ENCODE measurements at regions not wholly inside any gene's neighbourhood (a gene's known extent, or its start where the extent isn't known, plus 50 kb on each side); places are given as distances from the start of the nearest gene placed in this dataset.

GRCh38 chr4:38223782-38224236, 263.6 kb downstream of the PTTG2 start:
- Mint-ChIP-seq H3K27ac (no peak overlapping the region), H3K27me3 (ENCODE audit: low read depth) (no peaks in the 10 kb centered on the region; the same call in 1 of the 2 replicates), H3K4me1 (peaks cover 7% of the 10 kb centered on the region), H3K36me3 (no peaks in the 10 kb centered on the region), H3K9me3 (peaks cover 3% of the 10 kb centered on the region; the same call in 1 of the 2 replicates), H3K4me3 (no peak overlapping the region)
- POLR2A ChIA-PET: no interaction called here
- ATAC-seq (no peak), DNase-seq (ENCODE audit: low spot score) (no peak)
- TF ChIP-seq OVOL2 (CRISPR knock-in tag; IDR thresholded peaks at IDR 0.05; ENCODE audit: borderline replicate concordance): no peak
- TF ChIP-seq MYBL2 (CRISPR knock-in tag; IDR thresholded peaks at IDR 0.05): no peak
- TF ChIP-seq FOXP4 (CRISPR knock-in tag; IDR thresholded peaks at IDR 0.05): no peak
- TF ChIP-seq SP1 (CRISPR knock-in tag; conservative IDR thresholded peaks at IDR 0.05): no peak
- TF ChIP-seq ZNF396 (CRISPR knock-in tag; IDR thresholded peaks at IDR 0.05; ENCODE audit: borderline replicate concordance): no peak
- TF ChIP-seq ERG (CRISPR knock-in tag; IDR thresholded peaks at IDR 0.05): no peak
- no peak for TF ChIP-seq ZMAT4 (CRISPR knock-in tag; IDR thresholded peaks at IDR 0.05)
- TF ChIP-seq E2F4 (CRISPR knock-in tag; IDR thresholded peaks at IDR 0.05; ENCODE audit: borderline replicate concordance, low read depth): no peak
- TF ChIP-seq ZNF512 (CRISPR knock-in tag; IDR thresholded peaks at IDR 0.05; ENCODE audit: borderline replicate concordance): no peak
- no peak for TF ChIP-seq ZNF532 (CRISPR knock-in tag; IDR thresholded peaks at IDR 0.05; ENCODE audit: borderline replicate concordance)
- no peak for TF ChIP-seq AR (CRISPR knock-in tag; IDR thresholded peaks at IDR 0.05)
- no peak for TF ChIP-seq NR2C2 (CRISPR knock-in tag; IDR thresholded peaks at IDR 0.05)
- TF ChIP-seq GTF2I (CRISPR knock-in tag; conservative IDR thresholded peaks at IDR 0.05): no peak
- no peak for TF ChIP-seq ESRRA (CRISPR knock-in tag; IDR thresholded peaks at IDR 0.05; ENCODE audit: borderline replicate concordance)
- no peak for TF ChIP-seq ZNF232 (CRISPR knock-in tag; IDR thresholded peaks at IDR 0.05)
- CTCF ChIA-PET: interaction anchor here (0.5 kb wide), 1 partner anchor 68 kb away, joined by 3 read pairs; no protein-coding TSS in a partner anchor
